Testis (tissue), 2 donors: ENCODE measurements at regions not wholly inside any gene's neighbourhood (a gene's known extent, or its start where the extent isn't known, plus 50 kb on each side); places are given as distances from the start of the nearest gene placed in this dataset.

ENCODE experiments used
- POLR2A ChIP-seq: fragments of 450-650 bp; IDR thresholded peaks from one replicate; pipeline ENCODE4 v1.6.1; 2017; ENCODE audit warnings: antibody characterized with exemption, mild to moderate bottlenecking, moderate library complexity
- TF ChIP-seq, protein P1 (sequence below), 3 experiments: fragments of 450-650 bp in 2 of 3; fragments of 200-600 bp in 1 of 3; sonication (generic) in 1 of 3; IDR thresholded peaks; one replicate each; pipeline ENCODE4 v1.5.1; 2016 to 2019; ENCODE audit warnings: antibody characterized with exemption in 3 of 3, mild to moderate bottlenecking in 2 of 3, moderate library complexity in 1 of 3

DNA sequence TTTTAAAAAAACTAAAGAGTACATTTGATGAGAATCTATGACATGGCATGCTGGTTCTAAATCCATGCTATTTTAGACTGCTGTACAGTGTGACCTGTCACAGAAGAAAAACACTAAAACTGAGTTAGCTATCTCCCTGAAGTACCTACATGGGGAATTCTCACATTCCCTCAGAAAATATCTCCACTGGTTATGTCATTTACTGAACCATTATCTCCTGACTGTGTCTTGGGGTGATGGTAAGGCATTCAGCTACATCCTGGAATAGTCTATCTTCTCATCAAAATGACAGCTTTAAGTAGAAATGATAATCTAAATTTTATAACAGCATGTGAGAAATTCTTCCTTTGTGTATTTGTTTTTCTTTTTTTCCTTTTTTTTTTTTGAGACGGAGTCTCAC, 172.1 kb upstream of the HTR1E start:
- TF ChIP-seq, protein P1, sequence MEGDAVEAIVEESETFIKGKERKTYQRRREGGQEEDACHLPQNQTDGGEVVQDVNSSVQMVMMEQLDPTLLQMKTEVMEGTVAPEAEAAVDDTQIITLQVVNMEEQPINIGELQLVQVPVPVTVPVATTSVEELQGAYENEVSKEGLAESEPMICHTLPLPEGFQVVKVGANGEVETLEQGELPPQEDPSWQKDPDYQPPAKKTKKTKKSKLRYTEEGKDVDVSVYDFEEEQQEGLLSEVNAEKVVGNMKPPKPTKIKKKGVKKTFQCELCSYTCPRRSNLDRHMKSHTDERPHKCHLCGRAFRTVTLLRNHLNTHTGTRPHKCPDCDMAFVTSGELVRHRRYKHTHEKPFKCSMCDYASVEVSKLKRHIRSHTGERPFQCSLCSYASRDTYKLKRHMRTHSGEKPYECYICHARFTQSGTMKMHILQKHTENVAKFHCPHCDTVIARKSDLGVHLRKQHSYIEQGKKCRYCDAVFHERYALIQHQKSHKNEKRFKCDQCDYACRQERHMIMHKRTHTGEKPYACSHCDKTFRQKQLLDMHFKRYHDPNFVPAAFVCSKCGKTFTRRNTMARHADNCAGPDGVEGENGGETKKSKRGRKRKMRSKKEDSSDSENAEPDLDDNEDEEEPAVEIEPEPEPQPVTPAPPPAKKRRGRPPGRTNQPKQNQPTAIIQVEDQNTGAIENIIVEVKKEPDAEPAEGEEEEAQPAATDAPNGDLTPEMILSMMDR (IDR thresholded peaks at IDR 0.05), result no peak
- no peak for TF ChIP-seq POLR2A
